Stimulated activated CD4-positive, alpha-beta T cell treated with anti-CD3 and anti-CD28 coated beads, Interleukin-1b, Interleukin-23, amount 100 ng/mL, for 48 hours (primary cell): ENCODE measurements at regions not wholly inside any gene's neighbourhood (a gene's known extent, or its start where the extent isn't known, plus 50 kb on each side); places are given as distances from the start of the nearest gene placed in this dataset.

Source experiments
- DNase-seq: peaks from one replicate; pipeline ENCODE4 v3.0.0-alpha.2; 2020

GRCh38 chr19:30890033-30890432 lies 459.2 kb downstream of the TSHZ3 start:
- DNase-seq = no peak

GRCh38 chr19:30888937-30889336 lies 460.3 kb downstream of the TSHZ3 start:
- no peak for DNase-seq

GRCh38 chr19:30887042-30887441 lies 462.2 kb downstream of the TSHZ3 start:
- DNase-seq = no peak

GRCh38 chr19:30886222-30886621 lies 463.0 kb downstream of the TSHZ3 start:
- DNase-seq = no peak

- DNase-seq = no peak
These were observed 465.0 kb downstream of the TSHZ3 start for GRCh38 chr19:30884146-30884812.

- DNase-seq = no peak
These were observed 466.2 kb downstream of the TSHZ3 start for GRCh38 chr19:30883071-30883470.

GRCh38 chr19:30882411-30883005 lies 466.7 kb downstream of the TSHZ3 start:
- no peak for DNase-seq

- DNase-seq = no peak
These were observed 467.3 kb downstream of the TSHZ3 start for GRCh38 chr19:30881930-30882329.

GRCh38 chr19:30881281-30881680 lies 468.0 kb downstream of the TSHZ3 start:
- no peak for DNase-seq

- DNase-seq = no peak
These were observed 468.7 kb downstream of the TSHZ3 start for GRCh38 chr19:30880551-30880950.

GRCh38 chr19:30880151-30880550 lies 469.1 kb downstream of the TSHZ3 start:
- no peak for DNase-seq

- no peak for DNase-seq
These were observed 469.5 kb downstream of the TSHZ3 start for GRCh38 chr19:30879736-30880135.

GRCh38 chr19:30879225-30879624 lies 470.0 kb downstream of the TSHZ3 start:
- no peak for DNase-seq

- no peak for DNase-seq
These were observed 470.7 kb downstream of the TSHZ3 start for GRCh38 chr19:30878495-30878894.

GRCh38 chr19:30877661-30878113 lies 471.5 kb downstream of the TSHZ3 start:
- no peak for DNase-seq

- no peak for DNase-seq
These were observed 475.5 kb downstream of the TSHZ3 start for GRCh38 chr19:30873691-30874090.

- no peak for DNase-seq
These were observed 476.2 kb downstream of the TSHZ3 start for GRCh38 chr19:30873003-30873402.

- no peak for DNase-seq
These were observed 477.3 kb downstream of the TSHZ3 start for GRCh38 chr19:30871979-30872378.

GRCh38 chr19:30870876-30871275 lies 478.4 kb downstream of the TSHZ3 start:
- no peak for DNase-seq

- DNase-seq = no peak
These were observed 483.7 kb downstream of the TSHZ3 start for GRCh38 chr19:30865511-30865910.

- no peak for DNase-seq
These were observed 484.6 kb downstream of the TSHZ3 start for GRCh38 chr19:30864391-30865215.

- no peak for DNase-seq
These were observed 486.4 kb downstream of the TSHZ3 start for GRCh38 chr19:30862876-30863275.

GRCh38 chr19:30861919-30862318 lies 487.3 kb downstream of the TSHZ3 start:
- DNase-seq = no peak

GRCh38 chr19:30857966-30858490 lies 485.8 kb downstream of the ZNF536 start:
- DNase-seq = no peak
